Body of pancreas (tissue), 4 donors: ENCODE measurements at regions not wholly inside any gene's neighbourhood (a gene's known extent, or its start where the extent isn't known, plus 50 kb on each side); places are given as distances from the start of the nearest gene placed in this dataset.

Source experiments
- CTCF ChIP-seq, 7 experiments: fragments of 450-650 bp in 4 of 7; fragments of 200-600 bp in 3 of 7; sonication (generic) in 3 of 7; IDR thresholded peaks; one replicate each; pipeline ENCODE4 v1.5.1; 2016 to 2019; ENCODE audit warnings: antibody characterized with exemption in 7 of 7
- POLR2A ChIP-seq, 3 donors: fragments of 450-650 bp; IDR thresholded peaks; one replicate each; pipeline ENCODE4 v1.6.1; 2016; ENCODE audit warnings: antibody characterized with exemption in 3 of 3, mild to moderate bottlenecking in 2 of 3

GRCh38 chr21:35831230-35831629 lies 229.1 kb downstream of the SETD4 start:
- no peak for TF ChIP-seq CTCF (IDR thresholded peaks at IDR 0.05)
- no peak for TF ChIP-seq POLR2A (IDR thresholded peaks at IDR 0.05)
